GM20000 (cell line): ENCODE measurements at regions not wholly inside any gene's neighbourhood (a gene's known extent, or its start where the extent isn't known, plus 50 kb on each side); places are given as distances from the start of the nearest gene placed in this dataset.

Experiments used
- DNase-seq: peaks from one replicate; pipeline ENCODE4 v3.0.0; 2012; ENCODE audit warnings: low spot score
- CTCF ChIP-seq: IDR thresholded peaks from 2 replicates; pipeline ENCODE4 v1.5.1; 2012; ENCODE audit warnings: mild to moderate bottlenecking, control low read depth; ENCODE audit errors: extremely low read depth, missing control alignments

DNA sequence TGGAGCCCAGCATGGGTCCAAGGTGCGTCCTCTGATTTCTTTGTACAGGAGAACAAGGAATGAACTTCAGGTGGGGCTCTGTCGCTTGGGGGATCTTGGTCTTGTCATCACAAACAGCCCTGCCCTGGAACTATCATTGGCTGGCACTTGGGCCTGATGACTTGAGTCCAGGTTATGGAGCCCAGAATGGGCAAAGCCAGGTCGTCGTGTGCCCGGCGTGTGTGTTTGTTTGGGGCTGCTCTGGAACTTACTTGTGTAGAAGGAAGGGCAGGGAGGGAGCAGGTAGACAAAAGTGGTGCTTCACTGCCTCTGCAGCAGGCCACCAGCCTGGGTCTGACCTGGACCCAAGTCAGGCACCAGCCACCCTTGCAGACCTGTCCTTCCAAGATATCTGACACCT lies 306.3 kb upstream of the HS6ST1 start:
- no peak for DNase-seq
- TF ChIP-seq CTCF = no peak

DNA sequence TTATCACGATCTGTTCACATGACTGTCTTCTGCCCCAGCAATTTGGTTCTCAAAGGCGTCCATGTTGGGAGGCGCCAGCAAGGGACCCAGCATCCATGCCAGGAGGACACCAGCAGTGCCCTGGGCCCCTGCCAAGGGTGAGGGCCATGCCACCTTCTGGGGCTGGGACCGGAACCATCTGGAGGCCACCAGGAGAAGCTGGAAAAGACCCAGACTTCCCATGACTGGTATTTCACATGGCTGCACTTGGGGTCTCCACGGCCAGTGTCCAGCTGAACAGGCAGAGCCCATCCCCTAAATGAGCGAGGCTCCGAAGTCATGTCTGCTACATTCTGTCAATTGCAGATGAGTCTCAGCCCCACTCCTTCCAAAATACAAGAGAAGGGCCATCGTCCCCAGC lies 306.8 kb upstream of the HS6ST1 start:
- DNase-seq = no peak
- TF ChIP-seq CTCF = no peak

DNA sequence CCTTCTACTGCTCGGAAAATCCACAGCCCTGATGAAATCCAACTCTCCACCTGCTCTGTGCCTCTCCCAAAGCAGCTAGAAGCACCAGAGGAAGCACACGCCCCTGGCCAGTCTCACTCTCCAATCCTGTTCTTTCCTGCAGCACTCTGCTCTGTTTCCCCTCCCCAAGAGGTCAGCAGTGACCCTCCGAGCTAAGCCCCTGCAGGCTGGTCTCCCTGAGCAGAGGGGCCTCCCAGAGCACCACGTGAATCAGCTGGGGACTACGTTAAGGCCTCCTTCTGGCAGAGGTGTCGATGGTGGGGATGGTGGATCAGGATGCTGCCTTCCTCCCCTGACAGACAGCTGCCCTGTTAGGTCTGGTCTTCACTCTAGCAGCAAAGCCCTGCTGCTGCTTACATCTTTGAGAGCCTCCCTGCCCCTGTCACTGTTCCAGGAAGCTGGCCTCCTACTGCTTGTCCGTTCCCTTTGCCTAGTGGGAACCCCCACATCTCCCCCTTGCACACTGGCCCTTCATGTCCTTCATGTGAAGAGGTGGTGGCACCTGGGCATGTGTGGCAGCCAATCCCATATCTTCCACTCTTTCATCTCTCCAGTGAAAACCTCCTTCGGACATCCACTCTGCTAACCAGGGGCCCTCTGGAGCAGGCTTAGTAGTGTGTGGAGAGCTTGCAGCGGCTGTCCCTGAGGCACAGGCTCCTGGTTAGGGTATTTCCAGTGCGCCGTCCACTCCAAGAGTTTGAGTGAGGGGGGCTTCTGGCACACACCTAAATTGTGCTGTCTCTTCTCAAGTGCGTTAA lies 307.5 kb upstream of the HS6ST1 start:
- no peak for DNase-seq
- no peak for TF ChIP-seq CTCF

- no peak for TF ChIP-seq CTCF
- DNase-seq = no peak
Measured at GRCh38 chr2:128626760-128627511, 308.3 kb upstream of the HS6ST1 start.

DNA sequence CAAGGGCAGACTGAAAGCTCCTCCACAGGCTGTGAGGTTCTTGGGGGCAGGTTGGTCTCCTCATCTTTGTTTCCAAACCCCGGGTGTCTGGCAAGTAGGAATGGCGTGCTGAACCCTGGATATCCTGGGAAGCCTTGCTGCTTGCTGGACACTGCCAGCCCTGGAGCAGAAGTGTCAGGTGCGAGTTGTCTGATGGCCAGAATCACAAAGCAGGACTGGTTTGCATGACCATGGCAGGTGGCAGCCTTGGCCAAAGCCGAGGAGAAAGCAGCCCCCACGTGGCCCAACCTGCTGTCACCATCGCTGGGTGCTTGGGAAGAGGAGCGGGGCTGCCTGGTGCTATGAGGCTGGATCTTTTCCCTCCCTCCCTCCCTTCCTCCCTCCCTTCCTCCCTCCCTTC lies 309.5 kb upstream of the HS6ST1 start:
- no peak for TF ChIP-seq CTCF
- DNase-seq = no peak

DNA sequence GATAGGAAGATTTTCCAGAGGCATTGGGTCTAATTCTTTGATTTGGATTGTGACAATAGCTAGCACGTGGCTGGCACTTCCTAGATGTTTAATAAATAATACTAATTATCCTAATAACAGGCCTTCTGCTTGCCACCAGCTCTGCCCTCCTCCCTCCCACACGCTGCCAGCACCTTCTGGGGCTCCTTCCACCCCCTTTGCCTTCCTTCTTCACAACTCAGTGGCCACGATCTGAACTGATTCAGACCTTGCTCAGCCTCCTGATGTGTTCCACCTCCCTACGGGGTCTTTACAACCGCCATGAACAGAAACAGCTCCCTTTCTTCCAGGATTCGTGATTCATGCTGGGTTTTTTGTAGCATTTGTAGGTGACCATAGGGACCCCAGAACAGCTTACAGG lies 310.3 kb upstream of the HS6ST1 start:
- DNase-seq = no peak
- no peak for TF ChIP-seq CTCF

DNA sequence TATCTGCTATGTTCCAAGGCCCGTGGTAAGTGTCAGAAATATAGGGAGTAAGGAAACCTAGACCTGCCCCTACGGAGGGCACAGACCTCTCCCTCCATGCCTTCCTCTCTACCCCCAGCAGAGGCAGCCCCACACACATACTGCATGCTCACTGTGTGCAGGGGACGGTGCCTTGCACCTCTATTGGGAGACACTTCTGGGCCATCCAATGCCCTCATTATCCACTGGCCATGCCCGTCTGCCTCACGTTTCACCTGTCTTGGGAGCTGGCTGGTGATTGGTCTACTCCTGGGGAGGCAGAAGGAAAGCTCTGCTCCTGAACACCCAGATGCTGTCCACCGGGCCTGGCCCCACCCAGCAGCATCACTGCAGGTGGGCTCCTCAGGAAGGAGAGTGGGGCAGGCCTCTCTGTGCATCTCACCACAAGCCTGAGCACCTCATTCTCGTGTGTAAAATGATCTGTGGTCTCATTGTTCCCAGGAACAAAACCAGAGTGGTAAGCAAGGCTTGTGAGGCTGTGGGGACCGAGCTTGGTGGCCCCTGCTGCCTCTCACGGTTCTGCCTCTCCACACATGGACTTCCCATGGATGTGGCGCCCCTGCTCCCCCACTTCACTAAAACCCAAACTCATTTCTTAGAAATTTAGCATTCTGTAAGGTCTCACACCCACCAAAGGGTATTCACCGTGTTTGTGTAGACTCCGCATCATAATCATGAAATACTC lies 312.5 kb upstream of the HS6ST1 start:
- no peak for DNase-seq
- TF ChIP-seq CTCF = no peak
